HG03064 (cell line): ENCODE measurements at regions not wholly inside any gene's neighbourhood (a gene's known extent, or its start where the extent isn't known, plus 50 kb on each side); places are given as distances from the start of the nearest gene placed in this dataset.
"Not testable (repeated sequence)": the region's sequence is repeated elsewhere in the genome, so short reads cannot be mapped to it uniquely, and the experiment has no call there.

ENCODE experiments used
- ATAC-seq: cut with Tn5 transposase; IDR thresholded peaks from one replicate; pipeline ENCODE4 v1.9.1; 2021; ENCODE audit warnings: low read depth; ENCODE audit not compliant: unreplicated experiment

GRCh38 chr7:149569726-149570422 is 72.3 kb upstream of the ZNF746 start:
- no peak for ATAC-seq

DNA sequence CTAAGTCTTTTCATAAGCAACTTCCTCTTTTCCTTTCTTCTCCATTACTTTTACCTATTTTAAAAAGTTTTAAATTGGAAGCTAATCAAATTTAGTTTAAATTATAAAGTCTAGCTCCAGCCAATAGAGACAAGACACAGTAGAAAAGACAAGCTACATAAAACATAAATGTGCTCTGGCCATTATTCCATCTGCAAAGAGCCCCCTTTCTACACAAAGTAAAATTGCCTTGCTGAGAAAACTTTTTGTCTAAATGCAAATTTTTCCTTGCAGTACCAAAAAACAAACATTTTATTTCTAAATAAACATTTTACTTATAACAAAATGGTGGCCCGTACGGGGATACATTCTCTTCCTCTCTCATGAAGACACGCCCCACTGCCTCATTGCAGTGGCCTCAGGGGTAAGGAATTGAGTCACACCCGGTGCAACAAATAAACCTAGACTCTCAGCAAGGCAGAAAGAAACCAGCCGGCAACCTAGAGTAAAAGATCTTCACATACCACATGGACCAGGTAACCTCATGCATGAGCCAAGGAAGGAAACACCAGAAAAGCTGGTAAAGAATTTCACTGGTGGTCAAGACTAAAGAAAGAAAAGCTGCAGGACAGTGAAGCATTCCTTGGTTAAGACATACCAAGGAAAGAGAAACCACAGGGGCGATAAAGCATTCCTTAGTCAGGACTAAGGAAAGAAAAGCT is 71.6 kb upstream of the ZNF746 start:
- ATAC-seq: no peak

DNA sequence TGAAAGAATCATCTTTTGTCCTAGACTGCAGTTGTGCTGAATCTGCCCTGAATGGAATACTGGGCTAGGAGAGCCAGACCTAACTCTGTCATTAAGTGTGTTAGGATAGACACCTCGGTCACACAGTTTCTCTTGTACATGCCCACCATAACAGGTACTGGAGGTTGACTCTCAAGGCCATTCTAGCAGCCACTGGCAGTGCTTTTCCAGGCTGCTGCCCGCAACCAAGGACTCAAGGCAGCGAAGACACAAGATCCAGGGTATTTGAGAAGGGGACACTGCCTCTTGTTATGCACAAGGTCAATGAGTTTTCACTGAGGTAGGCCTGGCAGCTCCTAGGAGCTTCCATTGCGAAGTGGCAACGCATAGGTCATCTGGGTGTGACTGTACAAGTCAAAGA is 70.6 kb upstream of the ZNF746 start:
- ATAC-seq: no peak

DNA sequence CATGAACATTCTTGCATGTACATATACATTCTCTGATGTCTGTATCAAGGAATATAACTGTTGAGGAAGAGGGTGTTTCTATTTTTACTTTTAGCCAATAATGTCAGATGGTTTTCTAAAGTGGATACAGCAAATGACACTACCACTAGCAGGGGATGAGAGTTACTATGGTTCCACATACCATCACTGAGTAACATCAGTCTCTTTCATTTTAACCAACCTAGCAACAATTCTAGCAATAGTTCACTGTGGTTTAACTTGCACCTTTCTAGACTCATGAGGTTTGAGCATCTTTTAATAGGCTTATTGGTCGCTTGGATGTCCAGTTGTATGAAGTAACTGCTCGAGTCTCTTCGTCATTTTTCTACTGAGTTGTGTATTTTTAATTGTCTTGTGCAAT is 68.5 kb upstream of the ZNF746 start:
- ATAC-seq: no peak

DNA sequence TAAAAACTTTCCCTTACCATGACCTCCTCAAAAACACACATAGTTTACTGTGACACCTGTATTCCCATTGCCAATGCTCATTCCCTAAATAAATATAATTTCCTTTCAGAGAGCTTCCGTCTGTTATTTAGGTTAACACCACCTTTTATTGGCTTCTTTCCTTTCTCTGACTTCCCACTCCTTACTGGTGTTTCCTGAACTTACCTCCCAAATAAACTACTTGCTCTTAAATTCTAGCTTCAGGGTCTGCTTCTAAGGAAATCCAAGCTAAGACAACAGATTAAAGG is 67.4 kb upstream of the ZNF746 start:
- no peak for ATAC-seq

DNA sequence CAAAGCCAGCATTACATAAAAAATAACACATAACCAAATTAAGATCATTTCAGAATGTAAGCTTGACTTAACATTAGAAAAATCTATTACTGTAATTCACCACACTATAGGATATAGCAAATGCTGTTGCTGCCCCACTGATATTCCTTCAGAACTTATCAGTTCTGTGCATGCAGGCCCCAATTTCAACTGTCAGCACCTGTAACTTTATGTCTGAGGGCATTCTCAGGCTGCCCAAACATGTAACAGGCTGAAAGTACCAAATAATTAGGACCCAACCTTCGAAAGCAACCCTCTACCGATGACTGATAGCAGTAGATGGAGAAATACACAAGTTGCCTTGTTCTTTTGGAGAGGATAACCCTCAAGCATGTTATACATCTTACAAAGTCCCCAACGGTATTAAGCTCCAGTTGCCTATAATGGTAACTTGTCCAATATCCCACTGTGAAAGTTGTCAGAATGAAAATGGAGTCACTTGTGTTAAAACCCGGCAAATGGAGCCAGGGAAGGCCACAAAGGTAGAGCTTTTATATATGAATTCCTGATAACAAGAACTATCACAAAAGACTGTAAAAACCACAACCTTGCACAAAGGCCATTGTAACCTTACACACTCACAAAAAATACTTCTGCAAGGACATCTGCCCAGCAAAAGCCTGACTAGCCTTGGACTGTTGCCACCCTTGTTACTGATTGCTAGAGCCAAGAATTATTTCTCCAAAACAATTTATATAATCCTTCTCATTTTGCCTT is 66.9 kb upstream of the ZNF746 start:
- ATAC-seq: no peak

DNA sequence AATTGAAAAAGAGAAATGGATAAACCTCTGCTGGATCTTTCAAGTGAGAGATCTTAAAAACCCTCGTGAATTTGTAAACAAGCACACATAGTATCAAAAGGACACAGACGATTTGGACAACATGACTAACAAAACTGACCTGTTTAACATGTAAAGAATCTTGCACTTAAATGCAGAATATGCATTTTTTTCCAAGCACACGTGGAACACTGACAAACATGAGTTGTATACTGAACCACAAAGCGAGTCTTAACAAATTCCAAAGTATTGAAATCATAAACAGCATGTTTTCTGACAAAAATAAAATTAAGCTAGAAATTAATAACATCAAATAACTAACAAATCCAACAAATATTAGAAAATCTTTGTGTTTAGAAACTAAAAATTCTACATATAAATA is 65.0 kb upstream of the ZNF746 start:
- ATAC-seq: no peak

- ATAC-seq: no peak
Measured at GRCh38 chr7:149561072-149561471, 63.5 kb upstream of the ZNF746 start.

- ATAC-seq: no peak
Measured at GRCh38 chr7:149559711-149560110, 62.1 kb upstream of the ZNF746 start.

DNA sequence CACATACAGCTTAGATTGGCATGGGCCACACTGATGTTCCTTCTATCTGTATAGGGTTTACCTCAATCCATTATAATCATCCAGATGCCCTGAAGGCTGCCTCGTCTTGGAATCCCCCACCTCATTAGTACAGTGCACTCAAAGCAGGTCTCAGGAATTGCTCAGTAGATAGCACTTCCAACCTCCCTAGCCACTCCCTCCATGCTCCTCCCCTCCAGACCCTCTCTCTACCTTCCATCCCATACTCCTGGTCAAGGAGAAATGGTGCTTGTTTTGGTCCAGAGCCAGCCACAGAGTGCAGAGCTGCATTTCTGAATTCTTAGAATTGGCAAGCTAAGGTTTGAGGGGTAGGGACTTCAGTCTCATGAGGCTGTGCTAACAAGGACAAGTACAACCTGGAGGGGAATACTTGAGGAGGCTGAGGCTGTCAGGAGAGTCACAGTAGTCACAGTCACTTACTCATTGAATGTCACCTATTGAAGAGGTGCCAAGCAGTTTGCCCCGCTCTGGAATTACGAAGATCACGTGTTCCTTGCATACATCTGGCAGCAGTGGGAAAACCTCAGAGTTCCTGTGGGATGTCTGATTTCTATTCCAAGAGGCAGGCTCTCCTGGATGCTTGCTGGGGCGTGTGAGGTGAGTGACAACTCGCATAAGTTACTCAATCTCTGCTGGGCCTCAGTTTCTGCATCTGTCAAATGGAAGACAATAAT is 60.7 kb upstream of the ZNF746 start:
- no peak for ATAC-seq

DNA sequence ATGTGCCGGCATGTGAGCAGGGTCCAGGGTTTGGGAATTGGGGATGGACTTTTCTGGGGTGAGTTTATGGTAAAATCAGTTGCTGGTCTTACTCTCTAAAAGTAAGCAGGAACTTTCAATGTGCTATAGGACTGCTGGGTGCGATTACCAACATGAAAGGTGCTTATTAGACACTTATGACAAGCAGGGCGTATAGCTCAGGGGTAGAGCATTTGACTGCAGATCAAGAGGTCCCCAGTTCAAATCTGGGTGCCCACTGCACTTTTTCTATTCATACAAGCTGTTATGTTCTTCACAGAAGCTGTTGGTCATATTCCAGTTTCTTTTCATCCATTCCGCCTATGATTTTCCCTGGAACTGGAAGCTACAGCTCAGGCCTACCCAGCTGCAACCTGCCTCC is 58.9 kb upstream of the ZNF746 start:
- not testable (repeated sequence) for ATAC-seq

DNA sequence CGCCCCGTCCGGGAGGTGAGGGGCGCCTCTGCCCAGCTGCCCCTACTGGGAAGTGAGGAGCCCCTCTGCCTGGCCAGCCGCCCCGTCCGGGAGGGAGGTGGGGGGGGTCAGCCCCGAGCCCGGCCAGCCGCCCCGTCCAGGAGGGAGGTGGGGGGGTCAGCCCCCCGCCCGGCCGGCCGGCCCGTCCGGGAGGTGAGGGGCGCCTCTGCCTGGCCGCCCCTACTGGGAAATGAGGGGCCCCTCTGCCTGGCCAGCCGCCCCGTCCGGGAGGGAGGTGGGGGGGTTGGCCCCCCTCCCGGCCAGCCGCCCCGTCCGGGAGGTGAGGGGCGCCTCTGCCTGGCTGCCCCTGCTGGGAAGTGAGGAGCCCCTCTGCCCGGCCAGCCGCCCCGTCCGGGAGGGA is 57.2 kb upstream of the ZNF746 start:
- not testable (repeated sequence) for ATAC-seq

GRCh38 chr7:149553991-149554390 is 56.4 kb upstream of the ZNF746 start:
- ATAC-seq: not testable (repeated sequence)

- no peak for ATAC-seq
Measured at GRCh38 chr7:149552799-149553198, 55.2 kb upstream of the ZNF746 start.
